Left kidney (tissue), 1 donor: ENCODE measurements at regions not wholly inside any gene's neighbourhood (a gene's known extent, or its start where the extent isn't known, plus 50 kb on each side); places are given as distances from the start of the nearest gene placed in this dataset.

Experiments used
- DNase-seq: peaks from one replicate; pipeline ENCODE4 v3.0.0-alpha.2; 2013

DNA sequence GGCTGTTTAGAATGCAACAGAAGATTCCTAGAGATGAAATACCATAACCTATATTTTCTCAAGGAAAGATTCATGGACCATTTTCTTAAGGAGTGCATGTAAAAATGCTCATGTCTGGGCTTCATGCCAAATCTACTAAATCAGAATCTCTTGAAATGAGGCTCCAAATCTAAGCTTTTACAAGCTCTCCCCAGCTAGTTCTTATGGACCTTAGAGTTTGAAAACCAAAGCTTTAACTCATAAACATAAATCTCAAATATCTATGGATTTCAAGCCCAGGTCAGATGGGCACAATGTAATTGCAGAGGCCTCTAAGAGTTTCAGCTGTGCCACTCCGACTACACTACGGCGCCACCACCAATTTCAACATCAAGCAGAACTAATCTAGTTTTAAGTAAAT, 117.3 kb upstream of the CAND1 start:
- DNase-seq, result peak; percentile 53

DNA sequence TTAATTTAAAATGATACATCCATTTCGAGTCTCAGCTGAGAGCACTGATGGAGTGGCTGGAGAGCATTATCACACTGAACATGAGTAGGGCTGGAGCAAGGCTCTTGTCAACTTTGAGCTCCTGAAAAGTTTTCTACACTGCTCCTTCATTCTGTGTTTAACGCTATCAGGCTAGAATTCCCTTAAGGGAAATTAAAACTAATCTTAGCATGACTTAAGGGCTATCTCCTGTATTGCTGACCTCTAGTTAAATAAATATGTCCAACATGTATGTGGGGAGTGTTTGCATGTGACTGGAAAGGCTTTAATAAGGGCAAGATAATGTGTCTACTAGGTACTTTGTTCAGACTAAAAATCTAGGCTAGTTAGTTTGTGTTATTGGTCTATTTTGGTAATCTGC, 116.7 kb upstream of the CAND1 start:
- DNase-seq, result peak; percentile 32

DNA sequence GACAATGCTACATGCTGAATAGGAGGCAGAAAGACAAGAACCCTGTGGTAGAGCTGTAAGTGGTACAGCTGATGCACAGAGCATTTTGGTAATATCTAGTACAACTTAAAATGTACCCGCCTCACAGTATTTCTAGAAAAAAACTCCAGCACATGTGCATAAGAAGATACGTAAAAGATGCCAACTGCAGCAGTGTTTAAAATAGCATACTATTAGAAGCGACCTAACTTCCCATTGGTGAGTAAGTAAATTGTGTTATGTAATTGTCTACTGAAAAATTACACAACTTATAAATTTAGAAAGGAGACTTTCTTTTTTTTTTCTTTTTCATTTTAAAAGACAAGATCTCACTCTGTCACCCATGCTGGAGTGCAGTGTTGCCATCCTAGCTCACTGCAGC, 114.3 kb upstream of the CAND1 start:
- no peak for DNase-seq

DNA sequence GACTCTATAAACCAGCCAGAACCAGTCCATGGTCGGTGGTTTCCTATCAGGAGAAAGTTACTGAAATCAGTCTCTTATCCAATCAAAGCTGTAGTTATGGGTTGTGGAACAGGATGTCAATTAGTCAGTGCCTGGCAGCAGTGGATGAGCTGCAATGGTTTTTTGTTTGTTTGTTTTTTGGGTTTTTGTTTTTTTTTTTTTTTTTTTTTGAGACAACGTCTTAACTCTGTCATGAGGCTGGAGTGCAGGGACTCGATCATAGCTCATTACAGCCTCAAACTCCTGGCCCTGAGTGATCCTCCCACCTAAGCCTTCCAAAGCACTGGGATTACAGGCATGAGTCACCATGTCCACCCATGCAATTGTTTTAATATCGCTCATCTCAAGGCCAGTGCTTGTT, 113.3 kb upstream of the CAND1 start:
- no peak for DNase-seq

DNA sequence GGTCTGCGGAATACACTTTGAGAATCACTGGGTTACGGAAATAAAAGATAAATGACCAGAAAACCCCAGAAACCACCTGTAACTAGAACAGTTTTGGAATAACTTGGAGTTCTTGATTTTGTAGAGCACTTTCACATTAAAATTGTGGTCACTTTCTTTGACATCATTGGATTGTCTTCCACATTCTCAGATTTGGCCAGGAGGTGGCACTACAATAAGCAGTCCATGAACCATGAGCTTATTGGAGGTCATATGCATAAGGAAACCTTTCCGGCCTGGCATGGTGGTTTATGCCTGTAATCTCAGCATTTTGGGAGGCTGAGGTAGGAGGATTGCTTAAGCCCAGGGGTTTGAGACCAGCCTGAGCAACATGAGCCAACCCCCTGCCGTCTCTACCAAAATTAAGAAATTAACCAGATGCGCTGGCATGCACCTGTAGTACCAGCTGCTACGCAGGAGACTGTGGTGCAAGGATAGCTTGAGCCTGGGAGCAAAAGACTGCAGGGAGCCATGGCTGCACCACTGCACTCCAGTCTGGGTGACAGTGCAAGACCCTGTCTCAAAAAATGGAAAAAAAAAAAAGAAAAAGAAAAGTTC, 107.7 kb upstream of the CAND1 start:
- peak; percentile 2 for DNase-seq

DNA sequence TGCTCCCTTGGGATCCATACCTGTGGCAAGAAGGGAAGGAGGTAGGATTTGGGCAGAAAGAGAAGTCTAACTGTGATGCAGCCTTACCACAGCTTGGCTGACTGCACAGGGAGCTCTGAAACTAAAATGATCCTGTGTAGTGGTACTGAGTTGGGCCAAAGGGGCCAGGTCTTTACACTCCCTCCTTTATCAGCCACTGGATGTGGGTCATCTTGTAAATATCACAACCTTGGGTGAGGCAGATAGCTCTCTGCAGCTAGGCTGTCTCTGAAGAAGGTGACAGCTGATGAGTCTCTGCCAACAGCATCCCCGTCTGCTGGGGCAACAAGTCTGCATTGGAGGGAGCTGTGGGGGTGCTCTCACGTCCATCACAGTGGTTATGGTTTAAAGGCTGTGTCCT, 95.9 kb upstream of the CAND1 start:
- DNase-seq, result no peak

DNA sequence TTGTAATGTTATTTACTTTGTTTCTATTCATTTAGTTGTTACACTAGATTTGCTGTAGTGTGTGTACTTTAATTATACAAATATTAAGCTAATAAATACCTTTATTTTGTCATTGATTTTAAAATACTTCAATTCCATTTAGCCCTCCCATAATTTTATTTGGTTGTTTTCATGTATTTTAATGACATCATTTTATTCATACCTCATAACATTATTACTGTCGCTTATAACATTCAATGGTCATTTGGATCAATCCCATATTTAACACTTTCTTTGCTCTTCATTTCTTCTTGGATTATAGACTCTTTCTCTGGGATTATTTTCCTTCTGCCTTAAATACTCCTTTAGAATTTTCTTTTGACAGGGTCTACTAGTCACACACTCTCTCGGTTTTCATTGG, 86.6 kb upstream of the CAND1 start:
- DNase-seq, result no peak

DNA sequence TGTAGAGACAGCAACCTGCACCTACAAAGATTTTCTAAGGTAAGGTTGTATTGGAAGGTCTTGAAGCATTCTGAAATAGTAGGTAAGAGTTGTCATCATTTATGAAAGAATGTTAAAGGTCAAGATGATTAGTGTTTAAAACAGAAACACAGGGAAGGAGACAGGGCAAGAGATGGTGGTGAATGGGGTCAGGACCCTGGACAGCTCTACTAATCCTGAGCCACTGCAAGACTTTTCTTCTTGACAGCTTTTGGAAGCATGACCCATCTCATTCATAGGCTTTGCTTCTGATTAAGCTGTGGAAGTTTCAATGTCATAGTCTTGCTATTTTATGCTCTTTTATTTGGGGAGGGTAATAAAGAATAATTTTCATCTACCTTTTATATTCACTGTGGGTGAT, 75.5 kb upstream of the CAND1 start:
- DNase-seq, result peak; percentile 34

DNA sequence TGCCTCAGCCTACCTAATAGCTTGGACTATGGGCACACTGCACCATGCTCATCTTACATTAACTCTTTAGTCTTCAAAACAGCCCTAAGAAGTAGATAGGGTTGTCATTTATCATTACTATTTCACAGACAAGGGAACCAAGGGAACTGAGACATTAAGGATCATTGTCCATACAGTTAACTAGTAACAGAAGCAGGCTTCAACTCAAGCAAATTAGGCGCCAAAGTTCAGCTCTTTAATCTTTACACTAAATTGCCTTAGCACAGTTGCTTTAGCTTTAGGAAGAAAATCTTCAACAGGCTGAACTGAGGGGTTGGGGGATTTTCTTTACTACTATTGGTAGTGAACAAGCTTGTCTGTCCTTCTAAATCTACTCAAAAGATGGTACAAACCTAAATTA, 68.8 kb upstream of the CAND1 start:
- no peak for DNase-seq

DNA sequence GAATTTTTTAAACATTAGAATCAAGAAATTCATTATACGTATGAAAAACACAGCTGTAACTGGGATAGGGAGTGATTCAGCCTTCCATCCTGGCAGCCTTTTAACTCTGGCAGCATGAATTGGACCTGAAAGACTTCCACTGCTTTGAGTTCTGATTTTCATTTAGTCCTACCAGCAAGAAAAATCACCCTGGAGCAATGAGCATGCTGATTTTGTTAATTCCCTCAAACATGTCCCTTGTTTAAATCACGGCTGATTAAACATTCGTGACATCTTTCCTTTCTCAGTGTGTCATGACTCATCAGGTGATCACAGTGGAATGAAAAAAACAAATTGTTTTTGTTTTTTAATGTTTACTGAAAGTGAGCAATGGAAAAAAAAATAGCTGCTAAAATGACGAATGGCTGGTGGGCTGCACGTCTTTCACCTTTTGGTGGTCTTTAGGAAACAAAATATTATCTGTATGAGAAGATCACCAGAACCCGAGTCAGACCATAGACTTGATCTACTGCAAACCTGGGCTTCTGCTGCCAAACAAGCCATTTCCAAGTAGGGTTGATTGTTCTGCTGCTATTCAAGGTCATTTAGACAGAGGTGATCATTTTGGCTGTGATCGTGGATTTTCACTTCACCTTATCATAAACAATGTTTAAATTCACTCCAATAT, 67.0 kb upstream of the CAND1 start:
- no peak for DNase-seq

DNA sequence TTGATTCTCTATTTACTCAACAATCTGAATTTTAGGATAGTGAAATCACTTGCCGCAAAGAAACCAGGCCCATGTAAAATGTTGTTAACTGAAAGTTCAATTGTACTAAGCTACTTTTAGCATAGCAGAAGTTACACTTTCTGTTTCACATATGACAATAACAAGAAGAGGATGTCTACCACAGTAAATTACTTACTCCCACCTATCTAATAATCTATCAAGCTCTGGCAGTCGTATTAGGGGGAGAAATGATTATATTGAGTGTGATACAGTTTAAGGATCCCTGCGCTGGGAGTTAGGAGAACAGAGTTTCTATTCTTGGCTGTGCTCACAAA, 66.5 kb upstream of the CAND1 start:
- DNase-seq, result no peak

DNA sequence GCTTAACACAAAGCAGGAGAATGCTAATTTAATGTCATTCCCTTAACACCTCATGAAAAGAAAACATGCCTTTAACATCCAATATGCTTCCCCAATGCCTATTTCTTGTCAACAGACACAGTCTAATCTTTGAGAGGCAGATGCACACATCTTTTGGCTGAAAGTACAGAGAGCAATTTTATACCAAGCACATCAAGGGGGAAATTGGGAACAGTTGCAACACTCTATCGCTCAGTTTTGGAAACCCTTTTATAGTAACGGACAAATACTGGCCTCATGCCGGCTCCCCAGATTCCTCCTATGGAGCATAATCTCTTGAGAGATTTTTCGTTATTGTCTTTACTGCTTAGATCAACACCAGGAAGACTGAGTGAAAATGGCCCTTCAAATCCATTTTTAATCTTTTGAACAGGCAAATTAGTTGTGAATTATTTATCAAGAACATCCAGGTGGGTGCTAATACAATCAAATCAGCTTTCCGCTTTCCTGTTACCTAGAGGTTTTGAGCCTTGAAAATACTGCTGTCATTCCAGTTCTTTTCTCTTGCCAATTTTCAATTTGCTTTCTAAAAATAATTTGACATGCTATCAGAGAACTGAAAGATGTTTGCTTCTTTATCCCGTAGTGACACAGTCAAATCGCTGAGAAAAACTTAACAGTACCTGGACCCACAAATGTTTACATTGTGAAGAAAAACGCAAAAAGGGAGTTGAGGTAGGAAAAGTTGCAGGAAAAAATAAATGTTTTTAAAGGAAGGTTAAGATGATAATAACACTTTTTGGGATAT, 60.7 kb upstream of the CAND1 start:
- DNase-seq, result no peak

DNA sequence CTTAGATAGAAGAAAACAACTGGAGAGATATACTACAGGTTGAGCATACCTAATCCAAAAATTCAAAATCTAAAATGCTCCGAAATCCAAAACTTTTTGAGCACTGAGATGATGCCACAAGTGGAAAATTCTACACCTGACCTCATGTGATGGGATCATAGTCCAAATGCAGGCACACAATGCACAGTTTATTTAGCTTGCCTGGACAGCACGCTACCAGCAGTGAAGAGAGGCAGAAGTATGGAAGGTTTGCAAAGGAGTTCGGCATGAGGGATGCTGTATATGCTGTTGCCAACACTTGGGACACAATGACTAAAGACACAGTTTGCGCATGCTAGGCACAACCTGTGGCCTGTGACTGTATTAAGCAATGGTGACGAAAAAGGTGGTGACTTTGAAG, 58.1 kb upstream of the CAND1 start:
- DNase-seq, result no peak

DNA sequence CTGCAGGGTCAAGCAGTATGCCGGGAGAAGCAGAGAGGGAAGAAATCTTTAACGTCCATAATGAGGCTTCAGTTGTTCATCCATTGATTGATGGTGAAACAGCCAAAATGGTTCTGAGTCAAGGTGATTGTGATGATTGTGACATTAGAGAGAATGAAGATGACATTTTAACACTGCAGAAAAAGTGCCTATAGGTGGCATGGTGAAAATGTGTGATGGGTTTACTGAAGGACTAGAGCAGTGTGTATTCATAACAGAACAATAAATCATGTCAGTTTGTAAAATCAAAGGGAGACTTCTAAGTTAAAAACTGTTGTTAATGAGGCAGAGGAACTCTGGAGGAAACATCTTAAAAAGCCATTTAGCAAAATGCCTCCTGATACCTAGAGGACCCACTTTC, 57.7 kb upstream of the CAND1 start:
- no peak for DNase-seq

DNA sequence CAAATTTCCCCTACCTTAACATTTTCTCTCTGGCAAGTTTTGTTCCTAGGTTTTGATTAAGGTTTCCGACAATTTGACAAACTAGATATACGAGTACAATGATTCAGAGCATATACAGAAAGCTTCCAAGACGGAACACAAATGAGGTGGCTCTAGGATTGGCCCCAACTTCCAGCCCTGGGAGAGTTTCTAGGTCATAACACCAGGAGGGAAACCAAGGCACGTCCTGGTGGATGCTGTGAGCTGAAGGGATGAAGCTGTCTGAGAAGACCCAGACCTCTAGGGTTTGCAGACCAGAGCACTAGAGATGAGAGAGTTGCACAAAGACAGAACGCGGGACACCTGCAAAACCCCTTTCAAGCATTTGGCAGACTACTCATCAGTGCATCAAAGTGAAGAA, 51.5 kb upstream of the CAND1 start:
- DNase-seq, result no peak
